ENCODE measurements at regions not wholly inside any gene's neighbourhood (a gene's known extent, or its start where the extent isn't known, plus 50 kb on each side); places are given as distances from the start of the nearest gene placed in this dataset.

DNA sequence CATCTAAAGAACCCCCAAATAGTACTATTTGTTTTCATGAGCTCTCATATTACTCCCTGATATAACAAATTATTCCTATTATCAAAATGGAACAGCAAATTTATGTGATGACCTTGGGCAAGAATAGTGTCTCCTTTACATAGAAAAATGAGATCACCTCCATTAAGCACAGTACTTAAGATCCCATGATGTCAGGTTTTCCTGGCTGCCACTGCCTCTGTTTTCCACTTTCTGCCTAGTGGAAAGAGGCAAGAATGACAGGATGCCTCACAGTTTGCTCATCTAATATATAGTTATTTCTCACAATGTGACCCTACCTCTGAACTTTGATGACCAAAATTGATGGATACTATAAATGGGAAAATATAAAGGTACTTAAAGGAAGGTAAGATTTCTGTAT is 260.1 kb upstream of the SGK1 start (continued):
- TF ChIP-seq, protein P1, sequence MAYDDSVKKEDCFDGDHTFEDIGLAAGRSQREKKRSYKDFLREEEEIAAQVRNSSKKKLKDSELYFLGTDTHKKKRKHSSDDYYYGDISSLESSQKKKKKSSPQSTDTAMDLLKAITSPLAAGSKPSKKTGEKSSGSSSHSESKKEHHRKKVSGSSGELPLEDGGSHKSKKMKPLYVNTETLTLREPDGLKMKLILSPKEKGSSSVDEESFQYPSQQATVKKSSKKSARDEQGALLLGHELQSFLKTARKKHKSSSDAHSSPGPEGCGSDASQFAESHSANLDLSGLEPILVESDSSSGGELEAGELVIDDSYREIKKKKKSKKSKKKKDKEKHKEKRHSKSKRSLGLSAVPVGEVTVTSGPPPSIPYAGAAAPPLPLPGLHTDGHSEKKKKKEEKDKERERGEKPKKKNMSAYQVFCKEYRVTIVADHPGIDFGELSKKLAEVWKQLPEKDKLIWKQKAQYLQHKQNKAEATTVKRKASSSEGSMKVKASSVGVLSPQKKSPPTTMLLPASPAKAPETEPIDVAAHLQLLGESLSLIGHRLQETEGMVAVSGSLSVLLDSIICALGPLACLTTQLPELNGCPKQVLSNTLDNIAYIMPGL (CRISPR knock-in tag; IDR thresholded peaks at IDR 0.05; ENCODE audit: borderline replicate concordance): no peak
- no peak for TF ChIP-seq EP300 (IDR thresholded peaks at IDR 0.05)
- no peak for TF ChIP-seq CHD4 (IDR thresholded peaks at IDR 0.05; ENCODE audit: borderline replicate concordance)
- TF ChIP-seq CEBPB (IDR thresholded peaks at IDR 0.05): no peak
- TF ChIP-seq, protein P2, sequence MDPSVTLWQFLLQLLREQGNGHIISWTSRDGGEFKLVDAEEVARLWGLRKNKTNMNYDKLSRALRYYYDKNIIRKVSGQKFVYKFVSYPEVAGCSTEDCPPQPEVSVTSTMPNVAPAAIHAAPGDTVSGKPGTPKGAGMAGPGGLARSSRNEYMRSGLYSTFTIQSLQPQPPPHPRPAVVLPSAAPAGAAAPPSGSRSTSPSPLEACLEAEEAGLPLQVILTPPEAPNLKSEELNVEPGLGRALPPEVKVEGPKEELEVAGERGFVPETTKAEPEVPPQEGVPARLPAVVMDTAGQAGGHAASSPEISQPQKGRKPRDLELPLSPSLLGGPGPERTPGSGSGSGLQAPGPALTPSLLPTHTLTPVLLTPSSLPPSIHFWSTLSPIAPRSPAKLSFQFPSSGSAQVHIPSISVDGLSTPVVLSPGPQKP (IDR thresholded peaks at IDR 0.05; ENCODE audit: low read depth, low read length): no peak
- TF ChIP-seq FOSB (CRISPR knock-in tag; IDR thresholded peaks at IDR 0.05): no peak
- TF ChIP-seq SMC3 (IDR thresholded peaks at IDR 0.05): no peak
- TF ChIP-seq BCL3 (IDR thresholded peaks at IDR 0.05): no peak

GRCh38 chr6:134575221-134575620 is 257.3 kb upstream of the SGK1 start:
- no peaks in the 10 kb centered on the region for H3K4me1 ChIP-seq
- ChIA-PET CTCF (no interaction called here), POLR2A (no interaction called here)
- H3K27ac ChIP-seq: no peak overlapping the region
- no peaks in the 10 kb centered on the region for H3K9me3 ChIP-seq
- FAIRE-seq (no peak), DNase-seq (ENCODE audit: low read depth in 1 of 2, low spot score in 1 of 2) (no peak), ATAC-seq (no peak)
- no peak for TF ChIP-seq SREBF2 (IDR thresholded peaks at IDR 0.05)
- TF ChIP-seq FOSL2 (IDR thresholded peaks at IDR 0.05): no peak
- TF ChIP-seq FOSL2 (CRISPR knock-in tag; IDR thresholded peaks at IDR 0.05): no peak
- TF ChIP-seq JUNB (IDR thresholded peaks at IDR 0.05): no peak
- no peak for TF ChIP-seq CBX8 (IDR thresholded peaks at IDR 0.05)
- TF ChIP-seq, protein P3, sequence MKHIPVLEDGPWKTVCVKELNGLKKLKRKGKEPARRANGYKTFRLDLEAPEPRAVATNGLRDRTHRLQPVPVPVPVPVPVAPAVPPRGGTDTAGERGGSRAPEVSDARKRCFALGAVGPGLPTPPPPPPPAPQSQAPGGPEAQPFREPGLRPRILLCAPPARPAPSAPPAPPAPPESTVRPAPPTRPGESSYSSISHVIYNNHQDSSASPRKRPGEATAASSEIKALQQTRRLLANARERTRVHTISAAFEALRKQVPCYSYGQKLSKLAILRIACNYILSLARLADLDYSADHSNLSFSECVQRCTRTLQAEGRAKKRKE (CRISPR knock-in tag; IDR thresholded peaks at IDR 0.05; ENCODE audit: low read depth): no peak
- TF ChIP-seq CHD4 (IDR thresholded peaks at IDR 0.05; ENCODE audit: borderline replicate concordance): no peak
- no peak for TF ChIP-seq ESRRA (IDR thresholded peaks at IDR 0.05; ENCODE audit: borderline replicate concordance, low read length)
- TF ChIP-seq, protein P2 (IDR thresholded peaks at IDR 0.05; ENCODE audit: low read depth, low read length): no peak
- no peak for TF ChIP-seq HOXB13 (CRISPR knock-in tag; IDR thresholded peaks at IDR 0.05; ENCODE audit: low read depth)
- TF ChIP-seq, protein P4, sequence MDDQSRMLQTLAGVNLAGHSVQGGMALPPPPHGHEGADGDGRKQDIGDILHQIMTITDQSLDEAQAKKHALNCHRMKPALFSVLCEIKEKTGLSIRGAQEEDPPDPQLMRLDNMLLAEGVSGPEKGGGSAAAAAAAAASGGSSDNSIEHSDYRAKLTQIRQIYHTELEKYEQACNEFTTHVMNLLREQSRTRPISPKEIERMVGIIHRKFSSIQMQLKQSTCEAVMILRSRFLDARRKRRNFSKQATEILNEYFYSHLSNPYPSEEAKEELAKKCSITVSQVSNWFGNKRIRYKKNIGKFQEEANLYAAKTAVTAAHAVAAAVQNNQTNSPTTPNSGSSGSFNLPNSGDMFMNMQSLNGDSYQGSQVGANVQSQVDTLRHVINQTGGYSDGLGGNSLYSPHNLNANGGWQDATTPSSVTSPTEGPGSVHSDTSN (IDR thresholded peaks at IDR 0.05): no peak
- H3K4me2 ChIP-seq: no peak overlapping the region
- no peak overlapping the region for H3K4me3 ChIP-seq
- WGBS (ENCODE audit: missing lambda C conversion rate): 33% methylated on average over 1 of the region's 1 CpG

DNA sequence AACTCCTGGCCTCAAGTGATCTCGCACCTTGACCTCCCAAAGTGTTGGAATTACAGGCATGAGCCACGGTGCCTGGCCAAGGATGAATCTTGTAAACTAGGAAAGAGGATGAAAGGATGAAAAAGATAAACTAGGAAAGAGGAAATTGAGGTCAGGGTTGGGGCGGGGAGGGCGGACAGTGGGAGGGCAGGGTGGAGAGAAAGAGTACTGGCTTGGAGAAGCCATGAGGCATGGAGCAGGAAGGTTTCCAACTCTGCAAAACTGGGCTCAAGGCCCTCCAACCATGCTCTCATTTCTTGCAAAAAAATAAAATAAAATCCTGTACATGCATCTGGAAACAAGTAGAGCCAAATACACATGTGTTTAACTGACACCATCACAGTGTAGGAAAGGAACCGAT is 256.6 kb upstream of the SGK1 start:
- 85% methylated on average over 5 of the region's 5 CpGs for WGBS (ENCODE audit: missing lambda C conversion rate)
- ATAC-seq (no peak), DNase-seq (ENCODE audit: low read depth in 1 of 2, low spot score in 1 of 2) (no peak), FAIRE-seq (no peak)
- Histone ChIP-seq H3K4me2 (no peak overlapping the region), H3K27ac (no peak overlapping the region), H3K4me3 (no peak overlapping the region), H3K9me3 (no peaks in the 10 kb centered on the region), H3K4me1 (no peaks in the 10 kb centered on the region)
- ChIA-PET CTCF (no interaction called here), POLR2A (no interaction called here)
- TF ChIP-seq, protein P5, sequence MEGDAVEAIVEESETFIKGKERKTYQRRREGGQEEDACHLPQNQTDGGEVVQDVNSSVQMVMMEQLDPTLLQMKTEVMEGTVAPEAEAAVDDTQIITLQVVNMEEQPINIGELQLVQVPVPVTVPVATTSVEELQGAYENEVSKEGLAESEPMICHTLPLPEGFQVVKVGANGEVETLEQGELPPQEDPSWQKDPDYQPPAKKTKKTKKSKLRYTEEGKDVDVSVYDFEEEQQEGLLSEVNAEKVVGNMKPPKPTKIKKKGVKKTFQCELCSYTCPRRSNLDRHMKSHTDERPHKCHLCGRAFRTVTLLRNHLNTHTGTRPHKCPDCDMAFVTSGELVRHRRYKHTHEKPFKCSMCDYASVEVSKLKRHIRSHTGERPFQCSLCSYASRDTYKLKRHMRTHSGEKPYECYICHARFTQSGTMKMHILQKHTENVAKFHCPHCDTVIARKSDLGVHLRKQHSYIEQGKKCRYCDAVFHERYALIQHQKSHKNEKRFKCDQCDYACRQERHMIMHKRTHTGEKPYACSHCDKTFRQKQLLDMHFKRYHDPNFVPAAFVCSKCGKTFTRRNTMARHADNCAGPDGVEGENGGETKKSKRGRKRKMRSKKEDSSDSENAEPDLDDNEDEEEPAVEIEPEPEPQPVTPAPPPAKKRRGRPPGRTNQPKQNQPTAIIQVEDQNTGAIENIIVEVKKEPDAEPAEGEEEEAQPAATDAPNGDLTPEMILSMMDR (IDR thresholded peaks at IDR 0.05): no peak
- no peak for TF ChIP-seq CHD2 (IDR thresholded peaks at IDR 0.05; ENCODE audit: low read length, partially characterized antibody)
- no peak for TF ChIP-seq ZC3H11A (IDR thresholded peaks at IDR 0.05)
- TF ChIP-seq, protein P6, sequence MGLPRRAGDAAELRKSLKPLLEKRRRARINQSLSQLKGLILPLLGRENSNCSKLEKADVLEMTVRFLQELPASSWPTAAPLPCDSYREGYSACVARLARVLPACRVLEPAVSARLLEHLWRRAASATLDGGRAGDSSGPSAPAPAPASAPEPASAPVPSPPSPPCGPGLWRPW (IDR thresholded peaks at IDR 0.05): no peak
- no peak for TF ChIP-seq KDM1A (IDR thresholded peaks at IDR 0.05; ENCODE audit: low read depth)
- no peak for TF ChIP-seq EHMT2 (IDR thresholded peaks at IDR 0.05; ENCODE audit: low read depth)
- TF ChIP-seq NPAS2 (CRISPR knock-in tag; IDR thresholded peaks at IDR 0.05; ENCODE audit: borderline replicate concordance): no peak
- no peak for TF ChIP-seq BCL3 (IDR thresholded peaks at IDR 0.05)
- TF ChIP-seq POLR2A (IDR thresholded peaks at IDR 0.05; ENCODE audit: low read length): no peak
